GM21737 (cell line): ENCODE measurements at regions not wholly inside any gene's neighbourhood (a gene's known extent, or its start where the extent isn't known, plus 50 kb on each side); places are given as distances from the start of the nearest gene placed in this dataset.

Source experiments
- ATAC-seq: cut with Tn5 transposase; IDR thresholded peaks from one replicate; pipeline ENCODE4 v1.9.1; 2021; ENCODE audit warnings: mild to moderate bottlenecking, moderate library complexity; ENCODE audit not compliant: unreplicated experiment

GRCh38 chr2:18703555-18703954, 114.2 kb upstream of the NT5C1B start:
- no peak for ATAC-seq

GRCh38 chr2:18701981-18702380, 112.6 kb upstream of the NT5C1B start:
- ATAC-seq, result no peak

DNA sequence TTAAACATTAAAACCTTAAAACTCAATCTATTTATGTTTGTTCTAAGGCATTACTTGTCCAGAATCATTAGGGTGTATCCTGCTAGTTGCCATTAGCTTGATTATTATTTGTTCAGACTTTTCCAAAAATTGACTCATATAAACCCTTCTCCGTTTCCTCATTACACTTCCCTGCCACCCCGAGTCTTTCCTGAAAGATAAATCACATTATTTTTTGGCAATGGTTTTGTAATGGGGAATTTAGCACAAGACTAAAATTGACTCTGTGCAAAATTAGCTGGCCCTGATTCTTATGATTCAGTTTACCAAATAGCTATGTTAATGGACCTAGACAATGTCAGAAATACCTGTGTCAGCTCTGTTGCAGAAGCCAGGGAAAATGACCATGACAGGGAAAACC, 112.2 kb upstream of the NT5C1B start:
- ATAC-seq, result no peak

- no peak for ATAC-seq
These were observed 101.0 kb upstream of the NT5C1B start for GRCh38 chr2:18690342-18690741.

DNA sequence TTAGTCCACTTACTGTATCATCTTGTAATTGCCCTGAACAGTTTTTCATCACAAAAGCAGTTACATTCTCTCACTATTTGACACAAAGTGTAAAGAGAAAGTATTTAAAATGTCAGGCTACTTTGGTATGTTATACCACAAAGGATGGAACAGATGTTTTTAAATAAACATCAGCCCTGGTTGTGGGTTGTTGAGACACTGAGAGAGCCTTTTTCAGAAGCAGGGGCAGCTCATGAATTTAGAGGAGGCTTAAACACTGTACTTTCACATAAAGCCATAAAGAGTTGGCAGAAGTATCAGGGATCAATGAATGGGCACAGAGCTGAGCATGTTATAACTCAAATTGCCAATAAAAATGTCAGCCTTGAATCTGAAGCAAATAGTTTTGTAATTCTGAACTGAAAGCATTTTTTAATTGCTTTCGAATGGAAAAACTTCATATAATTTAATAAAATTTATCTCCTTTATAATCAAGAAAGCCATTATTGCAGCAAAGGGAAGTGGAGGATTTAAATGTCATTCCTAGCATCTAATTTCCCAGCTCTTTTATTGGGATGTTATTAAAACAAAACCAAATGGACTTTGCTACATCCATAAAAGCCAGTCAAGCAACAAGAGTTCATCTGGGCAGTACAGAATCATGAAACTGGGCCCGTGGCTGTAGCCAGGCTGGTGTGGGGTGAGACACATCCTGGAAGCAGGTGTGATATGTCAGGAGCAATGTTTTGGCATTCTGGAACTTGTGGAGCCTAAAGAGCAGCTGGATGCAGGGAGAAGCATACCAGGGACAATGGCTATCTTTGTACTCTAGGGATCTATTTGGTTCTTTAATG, 95.1 kb upstream of the NT5C1B start:
- ATAC-seq, result no peak

DNA sequence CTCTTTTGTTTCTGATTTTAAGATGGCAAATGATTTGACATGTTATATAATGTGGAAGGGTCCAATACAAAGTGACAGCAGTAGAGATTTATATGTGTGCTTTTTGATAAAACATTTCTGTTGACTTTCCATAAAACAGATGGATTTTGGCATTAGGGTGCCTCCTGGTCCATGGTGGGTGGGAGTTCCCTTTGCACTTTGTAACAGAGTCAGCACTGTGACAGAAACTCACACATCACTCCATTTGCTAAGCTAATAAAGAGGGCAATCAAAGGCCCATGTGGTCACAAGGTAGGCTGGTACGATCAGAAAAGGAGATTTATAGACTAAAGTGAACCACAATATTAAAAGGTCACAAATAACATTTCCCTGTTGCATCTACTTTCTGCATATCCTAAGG, 93.3 kb upstream of the NT5C1B start:
- ATAC-seq, result no peak

DNA sequence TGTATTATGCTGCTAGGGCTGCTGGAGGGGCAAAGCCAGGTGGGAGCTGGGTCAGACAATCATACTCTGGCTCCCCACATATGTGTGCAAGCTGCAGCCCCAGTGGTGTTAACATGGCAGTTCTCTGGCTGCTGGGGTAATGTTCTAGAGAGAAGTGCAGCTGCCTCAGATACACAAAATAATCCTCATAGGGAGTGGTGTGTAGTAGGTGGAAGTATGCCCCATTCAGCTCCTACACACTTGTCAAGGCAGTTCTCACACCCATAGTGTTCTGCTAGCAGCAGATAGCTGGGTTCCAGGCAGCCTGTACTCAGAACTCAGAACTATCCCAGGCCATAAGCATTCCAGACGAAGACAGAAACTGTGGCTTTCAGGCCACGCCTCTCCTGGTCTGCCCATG, 87.9 kb upstream of the NT5C1B start:
- ATAC-seq, result no peak

DNA sequence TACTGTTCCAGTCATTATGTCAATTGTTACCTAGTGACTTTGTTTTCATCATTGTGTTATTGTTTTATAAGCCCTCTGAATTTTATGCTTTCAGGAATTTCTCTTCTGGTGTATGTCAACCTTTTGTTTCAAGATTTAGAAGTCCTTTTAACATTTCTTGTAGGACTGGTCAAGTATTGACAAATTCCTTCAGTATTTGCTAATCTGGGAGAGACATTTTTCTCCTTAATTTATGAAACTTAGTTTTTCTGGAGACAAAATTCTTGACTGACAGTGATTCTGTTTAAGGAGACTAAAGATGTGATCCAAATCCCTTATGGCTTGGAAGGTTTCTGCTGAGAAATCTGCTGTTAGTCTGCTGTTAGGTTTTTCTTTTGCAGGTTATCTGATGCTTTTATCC, 84.9 kb upstream of the NT5C1B start:
- no peak for ATAC-seq

- ATAC-seq, result no peak
These were observed 82.0 kb upstream of the NT5C1B start for GRCh38 chr2:18671363-18671762.

DNA sequence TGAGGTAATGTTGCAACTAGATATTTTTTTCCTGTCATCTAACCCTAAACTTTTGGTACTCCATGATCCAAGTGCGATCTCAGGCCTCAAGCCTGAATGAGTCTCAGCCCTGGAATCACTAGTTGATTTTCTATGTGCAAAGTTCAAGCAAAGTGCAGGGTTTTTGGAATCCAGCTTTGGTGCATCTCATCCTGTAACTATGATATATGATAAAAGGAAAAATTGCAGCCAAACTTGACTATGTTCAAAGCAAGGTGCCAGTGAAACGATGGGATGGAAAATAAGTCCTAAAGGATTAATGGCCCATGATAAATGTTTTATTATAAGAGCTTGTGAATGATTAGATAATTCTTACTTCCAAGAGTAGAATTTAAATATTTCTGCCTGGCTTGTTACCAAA, 78.9 kb upstream of the NT5C1B start:
- no peak for ATAC-seq

DNA sequence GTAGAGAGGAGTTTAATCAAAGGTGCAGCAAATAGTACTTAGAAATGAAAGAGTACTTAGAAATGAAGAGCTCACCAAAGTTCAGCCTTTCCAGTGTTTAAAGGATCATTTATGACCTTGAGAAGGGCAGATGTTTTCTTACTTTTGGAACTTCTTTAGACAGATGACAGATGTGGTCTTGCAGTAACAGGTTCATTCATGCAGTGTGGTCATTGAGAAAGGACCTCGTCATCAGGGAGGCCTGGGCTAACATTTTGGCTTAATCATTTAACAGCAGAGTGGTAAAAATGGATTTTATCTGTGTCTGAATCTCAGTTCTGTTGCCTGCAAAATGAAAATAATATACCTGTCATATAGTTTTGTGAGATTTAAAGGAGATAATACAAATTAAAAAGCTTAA, 75.1 kb upstream of the NT5C1B start:
- no peak for ATAC-seq

DNA sequence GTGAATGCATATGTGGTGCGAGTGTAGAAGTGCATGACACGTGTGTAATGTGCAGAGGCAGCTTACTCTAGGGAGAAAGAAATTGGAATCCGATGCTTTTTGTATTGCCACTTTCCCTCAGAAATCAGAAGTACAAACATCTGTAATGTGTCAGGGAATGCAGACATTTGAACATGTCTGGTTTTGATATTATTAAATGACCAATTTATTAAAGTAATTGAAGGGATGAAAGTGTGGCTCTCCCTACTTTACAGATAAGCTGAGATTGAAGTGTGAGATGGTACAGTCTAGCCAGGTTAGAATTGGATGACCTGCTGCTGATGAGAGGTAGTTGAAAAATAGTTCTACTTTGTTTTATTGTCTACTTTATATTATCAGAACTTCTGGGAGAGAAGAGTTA, 74.5 kb upstream of the NT5C1B start:
- no peak for ATAC-seq

- no peak for ATAC-seq
These were observed 73.3 kb upstream of the NT5C1B start for GRCh38 chr2:18662689-18663088.

GRCh38 chr2:18659915-18660314, 70.5 kb upstream of the NT5C1B start:
- ATAC-seq, result no peak

DNA sequence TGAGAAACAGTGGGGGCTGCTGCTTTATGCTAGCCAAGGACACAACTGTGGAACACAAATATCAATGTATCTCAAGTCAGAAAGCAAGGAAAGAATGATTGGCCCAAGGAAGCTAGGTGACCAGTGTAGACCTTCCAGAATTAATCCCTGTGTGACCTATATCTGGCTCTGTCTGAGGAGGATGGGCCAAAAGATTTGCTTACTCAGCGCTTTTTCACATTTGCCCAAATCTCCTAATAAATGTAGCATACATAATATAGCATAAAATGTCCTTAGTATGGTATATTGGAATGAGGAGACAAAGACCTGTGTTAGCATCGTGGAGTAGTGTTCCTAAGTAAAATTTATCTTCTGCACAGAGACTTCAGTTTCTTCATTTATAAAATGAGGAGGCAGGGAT, 66.7 kb upstream of the NT5C1B start:
- ATAC-seq, result no peak

GRCh38 chr2:18651842-18652774, 62.7 kb upstream of the NT5C1B start:
- no peak for ATAC-seq

DNA sequence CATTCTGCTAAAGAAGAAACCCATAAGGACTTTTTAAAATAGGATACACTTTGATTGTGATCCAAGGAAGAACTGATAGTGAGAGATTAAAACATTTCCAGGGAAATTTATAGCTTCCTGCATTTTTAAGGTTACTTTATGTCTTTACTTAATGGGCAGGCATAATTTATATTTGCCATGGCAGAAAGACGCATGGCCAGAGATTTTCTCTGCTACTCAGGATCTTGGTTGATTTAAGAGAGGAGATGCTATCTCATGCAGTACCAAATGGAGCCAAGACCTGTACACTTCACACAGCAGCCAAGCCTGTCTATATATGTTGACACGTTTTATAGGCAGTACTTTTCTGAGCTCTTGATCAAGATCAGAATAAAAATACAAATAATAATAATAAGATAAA, 60.9 kb upstream of the NT5C1B start:
- no peak for ATAC-seq

GRCh38 chr2:18649502-18650135, 60.2 kb upstream of the NT5C1B start:
- no peak for ATAC-seq

DNA sequence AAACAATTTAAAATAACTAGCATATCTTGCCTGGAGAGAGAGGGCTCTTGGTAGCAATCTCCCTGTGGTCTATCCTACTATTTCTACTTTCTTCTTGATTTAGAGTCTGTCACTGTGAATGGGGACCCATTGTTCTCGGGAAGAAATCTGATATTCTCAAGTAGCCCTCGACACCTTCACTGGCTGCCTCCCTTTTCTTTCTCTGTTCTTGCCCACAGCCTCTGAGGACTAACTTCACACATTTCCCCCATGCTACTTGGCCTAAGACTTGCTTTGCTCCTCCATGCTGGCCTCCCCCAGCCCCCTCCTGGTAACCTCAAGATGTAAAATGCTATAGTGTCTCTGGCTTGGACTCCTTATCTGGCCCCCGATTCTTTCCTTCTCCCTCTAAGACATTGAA, 58.8 kb upstream of the NT5C1B start:
- ATAC-seq, result no peak

GRCh38 chr2:18647731-18648130, 58.4 kb upstream of the NT5C1B start:
- no peak for ATAC-seq

GRCh38 chr2:18645315-18645714, 55.9 kb upstream of the NT5C1B start:
- no peak for ATAC-seq

DNA sequence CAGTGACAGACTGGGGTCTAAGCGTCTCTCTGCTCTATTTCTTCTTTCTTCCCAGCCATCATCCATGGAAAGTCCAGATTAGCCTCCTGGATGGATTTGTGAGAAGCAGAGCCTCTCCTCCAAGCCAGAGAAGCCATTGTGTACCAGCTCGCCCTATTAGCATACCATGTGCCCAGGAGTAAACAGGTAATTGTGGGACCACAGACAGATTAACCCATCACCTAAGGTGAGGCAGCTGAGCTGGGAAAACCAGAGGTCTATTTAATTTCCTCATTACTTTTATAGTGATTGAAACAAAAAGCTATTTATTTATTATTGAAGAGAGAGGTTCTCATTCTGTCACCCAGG, 54.7 kb upstream of the NT5C1B start:
- no peak for ATAC-seq
